HG02852 (cell line): ENCODE measurements at regions not wholly inside any gene's neighbourhood (a gene's known extent, or its start where the extent isn't known, plus 50 kb on each side); places are given as distances from the start of the nearest gene placed in this dataset.

ENCODE experiments used
- ATAC-seq: cut with Tn5 transposase; IDR thresholded peaks from one replicate; pipeline ENCODE4 v1.9.1; 2021; ENCODE audit warnings: mild to moderate bottlenecking, moderate library complexity; ENCODE audit not compliant: unreplicated experiment

DNA sequence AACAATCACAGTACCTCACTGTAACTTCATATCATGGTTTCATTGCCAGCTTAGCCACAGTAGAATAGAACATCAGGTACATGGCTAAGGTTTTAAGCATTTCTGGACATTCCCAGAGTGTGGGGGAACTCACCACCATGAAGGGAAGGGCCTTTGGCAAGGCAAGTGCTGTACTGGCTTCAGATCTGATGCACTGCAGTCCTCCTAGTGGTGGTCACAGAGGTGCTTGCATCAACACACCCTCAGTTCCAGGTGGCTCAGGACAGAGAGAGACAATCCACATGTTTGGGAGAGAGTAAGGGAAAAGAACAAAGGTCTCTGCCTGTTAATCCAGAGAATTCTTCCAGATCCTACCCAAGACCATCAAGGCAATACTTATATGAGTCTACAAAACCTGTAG, 528.4 kb upstream of the RGS18 start:
- ATAC-seq: no peak

- ATAC-seq: no peak
Observed at GRCh38 chr1:191634801-191635508, 523.3 kb upstream of the RGS18 start.

- no peak for ATAC-seq
Observed at GRCh38 chr1:191636345-191636744, 521.9 kb upstream of the RGS18 start.

DNA sequence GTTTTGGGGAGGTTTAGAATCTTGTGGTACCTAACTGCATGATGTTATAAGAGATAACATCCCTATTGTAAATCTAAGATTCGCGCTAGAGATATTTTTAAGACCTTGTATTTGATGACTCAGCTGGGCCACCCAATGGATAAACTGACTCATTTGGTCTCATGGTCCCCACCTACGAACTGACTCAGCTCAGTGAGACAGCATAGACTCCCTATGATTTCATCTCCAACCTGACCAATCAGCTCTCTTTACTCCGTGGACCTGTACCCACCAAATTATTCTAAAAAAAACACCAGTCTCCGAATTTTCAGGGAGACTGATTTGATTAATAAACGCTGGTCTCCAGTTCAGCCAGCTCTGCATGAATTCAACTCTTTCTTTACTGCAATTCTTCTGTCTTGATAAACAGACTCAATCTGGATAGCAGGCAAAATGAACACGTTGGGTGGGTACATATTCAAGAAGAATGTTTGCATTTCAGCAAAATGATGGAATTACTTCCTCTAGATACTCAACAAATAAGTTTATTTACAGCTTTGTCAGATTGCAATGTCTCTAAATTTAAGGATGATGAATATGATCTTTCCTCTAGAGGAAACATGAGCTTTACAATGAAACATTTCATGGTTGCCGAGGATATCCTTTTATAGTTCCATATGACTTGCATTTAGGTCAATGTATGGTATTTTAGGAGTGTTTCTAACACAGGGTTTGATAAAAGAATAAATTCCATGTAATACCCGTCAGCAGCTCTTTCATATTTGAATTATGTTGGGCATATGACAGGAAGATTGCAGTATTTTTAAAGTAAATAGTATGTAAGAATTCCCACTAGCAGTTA, 516.6 kb upstream of the RGS18 start:
- ATAC-seq: no peak

DNA sequence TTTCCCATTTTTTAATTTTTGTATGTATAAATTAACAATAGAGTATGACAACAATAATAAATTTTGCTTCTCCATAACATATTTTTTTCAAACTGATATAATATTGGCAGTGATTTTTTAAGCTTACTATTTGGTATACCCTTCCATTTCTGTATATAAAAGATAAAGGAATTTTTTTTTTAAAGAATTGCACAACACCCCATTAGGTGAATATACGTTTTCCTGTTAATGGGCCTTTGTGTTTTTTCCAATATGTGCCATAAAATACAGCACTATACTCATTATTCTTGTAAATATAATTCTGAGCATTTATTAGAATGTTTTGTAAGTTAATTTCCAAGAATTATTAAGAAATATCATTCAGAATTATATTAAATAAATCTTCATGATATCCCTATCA, 515.2 kb upstream of the RGS18 start:
- no peak for ATAC-seq

DNA sequence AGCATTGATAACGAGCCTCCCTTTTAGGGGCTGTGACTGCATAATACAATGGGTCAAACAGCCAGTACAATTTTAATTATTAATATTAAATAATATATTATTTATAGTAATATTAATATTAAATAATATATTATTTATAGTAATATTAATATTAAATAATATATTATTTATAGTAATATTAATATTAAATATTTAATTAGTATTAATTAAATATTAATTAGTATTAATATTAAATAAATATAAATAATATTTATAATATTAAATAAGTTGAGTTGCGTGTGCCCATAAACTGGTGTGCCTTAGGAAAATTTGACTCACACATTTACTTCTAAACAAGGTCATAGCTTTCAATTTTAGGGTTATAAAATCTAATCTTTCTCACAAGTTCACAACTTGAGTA, 509.3 kb upstream of the RGS18 start:
- ATAC-seq: no peak

- no peak for ATAC-seq
Observed at GRCh38 chr1:191662051-191662450, 496.2 kb upstream of the RGS18 start.

DNA sequence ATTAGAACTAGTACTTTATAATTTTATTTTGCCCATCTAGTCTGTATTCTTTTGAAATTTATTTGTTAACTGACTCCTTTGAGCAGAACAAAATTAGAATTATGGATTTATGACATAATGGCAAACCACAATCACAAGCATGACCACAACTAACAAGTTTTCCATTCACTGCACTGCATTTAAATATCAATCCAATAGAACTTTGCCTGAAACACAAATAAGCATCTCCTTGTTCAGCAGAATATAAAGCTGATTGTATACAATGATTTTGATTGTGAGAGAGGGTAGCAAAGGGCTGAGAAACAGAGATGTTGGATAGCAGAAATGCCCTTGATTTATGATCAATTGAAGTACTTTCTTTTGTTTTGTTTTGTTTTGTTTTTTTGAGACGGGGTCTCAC, 495.5 kb upstream of the RGS18 start:
- no peak for ATAC-seq

- no peak for ATAC-seq
Observed at GRCh38 chr1:191668525-191668924, 489.7 kb upstream of the RGS18 start.

DNA sequence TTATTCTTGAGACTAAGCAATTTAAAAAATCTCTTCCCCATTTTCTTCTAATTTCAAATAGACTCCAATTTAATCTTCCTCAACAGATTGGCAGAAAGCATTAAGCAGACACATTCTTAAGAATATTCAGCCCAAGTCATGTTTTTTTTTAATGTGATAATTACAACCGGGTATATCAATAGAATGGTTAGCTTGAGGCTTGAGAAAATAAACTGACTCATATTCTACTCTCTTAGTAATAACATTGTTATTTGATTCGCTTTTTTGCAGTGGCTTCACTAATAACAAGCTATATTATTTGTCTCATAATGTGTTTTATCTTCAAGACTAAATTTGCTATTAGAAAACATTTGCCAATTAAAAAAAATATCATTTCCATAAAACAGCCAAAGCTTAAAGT, 488.6 kb upstream of the RGS18 start:
- ATAC-seq: no peak

DNA sequence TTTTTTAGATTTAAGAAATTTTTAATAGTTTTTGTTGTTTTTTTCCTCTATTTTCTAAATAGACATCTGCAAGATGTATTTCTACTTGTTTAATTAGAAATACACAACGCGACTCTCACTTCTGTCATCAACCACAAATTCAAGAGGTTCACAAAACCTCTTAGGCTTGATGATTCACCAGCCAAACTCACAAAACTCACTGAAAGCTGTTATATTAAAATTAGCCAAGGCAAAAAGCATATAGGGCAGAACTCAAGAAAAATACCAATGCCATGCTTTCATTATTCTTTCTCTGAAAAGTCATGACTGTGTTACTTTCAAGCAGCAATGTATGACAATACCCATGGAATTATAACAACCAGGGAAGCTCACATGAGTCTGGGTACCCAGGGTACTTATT, 487.0 kb upstream of the RGS18 start:
- ATAC-seq: no peak

DNA sequence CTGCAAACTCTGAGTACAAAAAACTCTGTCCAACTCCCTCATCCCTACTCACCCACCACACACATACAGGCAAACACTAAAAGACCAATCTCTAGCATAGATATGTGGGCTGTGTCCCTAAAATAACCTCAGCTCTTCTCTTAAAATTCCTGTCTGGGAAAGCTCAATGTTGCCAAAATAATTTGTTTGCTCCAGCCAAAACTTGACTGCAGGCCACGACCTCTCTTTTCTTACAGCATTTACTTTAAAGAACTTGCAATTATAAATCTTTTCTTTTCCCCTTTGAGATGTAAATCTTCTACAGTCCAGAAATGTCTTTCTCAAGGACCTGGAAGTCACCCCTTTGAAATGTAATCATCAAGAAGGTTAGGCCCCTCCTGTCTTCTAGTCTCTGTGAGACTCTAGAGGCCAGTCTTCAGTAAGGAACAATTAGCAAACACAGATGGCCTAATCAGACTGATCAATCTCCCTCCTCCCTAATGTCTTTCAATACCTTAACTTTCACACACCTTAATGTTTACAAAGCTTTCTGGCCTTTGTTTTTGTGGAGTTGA, 483.6 kb upstream of the RGS18 start:
- no peak for ATAC-seq

DNA sequence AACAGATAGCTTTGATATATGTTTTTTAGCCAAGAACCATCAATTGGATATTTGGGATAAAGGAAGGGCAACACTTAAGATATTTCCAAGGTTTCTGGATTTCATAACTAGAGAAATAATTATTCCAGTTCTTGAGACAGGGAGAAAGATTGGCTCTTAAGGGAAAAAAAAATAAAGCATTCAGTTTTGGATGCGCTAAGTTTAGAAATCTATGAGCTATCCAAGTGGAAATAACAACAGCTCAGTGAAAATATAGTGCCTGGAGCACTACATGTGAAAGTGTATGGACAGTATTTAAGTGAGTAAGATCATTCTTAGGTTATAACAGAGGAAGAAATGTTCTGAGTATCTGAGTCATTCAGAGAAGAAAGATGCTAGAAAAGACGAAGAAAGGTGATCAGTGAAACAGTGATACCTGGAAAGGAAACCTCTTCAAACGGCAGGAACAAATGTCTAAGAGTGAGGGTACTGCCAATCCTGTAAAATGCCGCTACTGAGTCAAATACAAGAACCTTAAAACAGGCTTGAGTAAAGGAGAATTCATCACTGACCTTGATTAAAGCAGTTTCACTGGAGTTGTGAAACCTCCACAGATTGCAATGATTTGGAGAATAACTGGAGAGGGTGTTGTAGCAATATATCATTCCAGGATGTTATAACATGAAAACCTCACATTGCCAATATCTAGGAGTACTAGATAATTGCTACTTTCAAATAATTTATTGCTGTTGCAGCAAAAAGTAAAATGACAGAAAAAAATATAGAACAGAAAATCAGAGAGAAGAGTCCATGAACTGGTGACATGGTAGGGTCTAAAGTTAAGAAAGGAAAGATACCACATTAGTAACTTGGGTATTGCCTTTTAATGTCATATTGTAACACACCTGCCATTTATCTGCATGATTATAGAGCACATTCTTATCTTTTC, 482.1 kb upstream of the RGS18 start:
- no peak for ATAC-seq

GRCh38 chr1:191685669-191686068, 472.6 kb upstream of the RGS18 start:
- ATAC-seq: no peak

- no peak for ATAC-seq
Observed at GRCh38 chr1:191687721-191688120, 470.5 kb upstream of the RGS18 start.

GRCh38 chr1:191690931-191691330, 467.3 kb upstream of the RGS18 start:
- no peak for ATAC-seq

DNA sequence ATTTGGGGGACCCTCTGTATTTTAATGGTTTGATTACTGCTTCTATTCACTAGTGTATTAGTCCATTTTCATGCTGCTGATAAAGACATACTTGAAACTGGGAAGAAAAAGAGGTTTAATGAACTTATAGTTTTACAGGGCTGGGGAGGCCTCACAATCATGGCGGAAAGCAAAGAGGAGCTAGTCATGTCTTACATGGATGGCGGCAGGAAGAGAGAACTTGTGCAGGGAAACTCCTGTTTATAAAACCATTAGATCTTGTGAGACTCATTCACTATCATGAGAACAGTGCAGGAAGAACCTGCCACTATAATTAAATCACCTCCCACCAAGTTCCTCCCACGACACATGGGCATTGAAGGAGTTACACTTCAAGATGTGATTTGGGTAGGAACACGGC, 464.5 kb upstream of the RGS18 start:
- no peak for ATAC-seq

GRCh38 chr1:191695865-191696264, 462.4 kb upstream of the RGS18 start:
- peak; percentile 80 for ATAC-seq

- no peak for ATAC-seq
Observed at GRCh38 chr1:191696354-191696753, 461.9 kb upstream of the RGS18 start.

GRCh38 chr1:191697556-191697955, 460.7 kb upstream of the RGS18 start:
- ATAC-seq: no peak

DNA sequence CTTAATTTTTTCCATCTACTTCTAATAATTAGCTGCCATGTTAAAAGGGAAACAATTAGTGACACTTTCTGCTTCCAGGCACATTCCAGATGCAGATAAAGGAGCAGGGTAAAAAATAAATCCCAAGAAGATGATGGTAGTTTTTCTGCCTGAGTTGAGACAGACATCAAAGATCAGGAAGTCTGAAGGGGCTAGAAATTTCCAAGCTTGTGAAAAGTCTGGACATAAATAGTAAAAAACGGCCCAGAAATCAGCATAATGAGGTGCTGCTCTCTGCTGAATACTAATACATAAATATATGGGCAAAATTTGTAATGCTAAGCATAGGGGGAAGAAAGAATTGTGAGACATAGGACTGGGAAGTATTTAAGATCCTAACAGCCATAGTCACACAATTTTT, 460.0 kb upstream of the RGS18 start:
- no peak for ATAC-seq
